Activated CD8-positive, alpha-beta memory T cell treated with anti-CD3 and anti-CD28 coated beads for 36 hours (primary cell): ENCODE measurements at regions not wholly inside any gene's neighbourhood (a gene's known extent, or its start where the extent isn't known, plus 50 kb on each side); places are given as distances from the start of the nearest gene placed in this dataset.

Experiments used
- CTCF ChIA-PET: fragments of 350-600 bp; sonication (Branson Sonifier 250); formaldehyde crosslinking; loops from one replicate; lab custom pipeline; 2021; ENCODE audit warnings: antibody characterized with exemption; lab: Charles Lee
- POLR2A ChIA-PET: fragments of 350-600 bp; sonication (Branson Sonifier 250); formaldehyde crosslinking; loops from one replicate; lab custom pipeline; 2021; ENCODE audit warnings: antibody characterized with exemption; lab: Charles Lee

- ChIA-PET POLR2A (no interaction called here), CTCF (no interaction called here)
These were observed 492.6 kb downstream of the TUSC7 start for GRCh38 chr3:117201901-117202774.

- CTCF ChIA-PET: no interaction called here
- POLR2A ChIA-PET: no interaction called here
These were observed 507.8 kb downstream of the TUSC7 start for GRCh38 chr3:117217355-117217754.

GRCh38 chr3:117217760-117218316 lies 508.3 kb downstream of the TUSC7 start:
- CTCF ChIA-PET: no interaction called here

GRCh38 chr3:117218641-117219048 lies 509.1 kb downstream of the TUSC7 start:
- ChIA-PET POLR2A (no interaction called here), CTCF (no interaction called here)

More at GRCh38 chr3:117217760-117218316, 508.3 kb downstream of the TUSC7 start:
- POLR2A ChIA-PET: no interaction called here

GRCh38 chr3:117219296-117219695 lies 509.7 kb downstream of the TUSC7 start:
- CTCF ChIA-PET: no interaction called here
- POLR2A ChIA-PET: no interaction called here

- CTCF ChIA-PET: no interaction called here
- POLR2A ChIA-PET: no interaction called here
These were observed 517.4 kb downstream of the TUSC7 start for GRCh38 chr3:117226932-117227331.

- CTCF ChIA-PET: no interaction called here
- POLR2A ChIA-PET: no interaction called here
These were observed 518.9 kb downstream of the TUSC7 start for GRCh38 chr3:117228466-117228865.

GRCh38 chr3:117230924-117231323 lies 521.3 kb downstream of the TUSC7 start:
- CTCF ChIA-PET: no interaction called here

GRCh38 chr3:117234331-117234730 lies 524.8 kb downstream of the TUSC7 start:
- CTCF ChIA-PET: no interaction called here
- POLR2A ChIA-PET: no interaction called here

More at GRCh38 chr3:117230924-117231323, 521.3 kb downstream of the TUSC7 start:
- POLR2A ChIA-PET: no interaction called here

GRCh38 chr3:117235304-117235703 lies 525.7 kb downstream of the TUSC7 start:
- CTCF ChIA-PET: no interaction called here
- POLR2A ChIA-PET: no interaction called here

GRCh38 chr3:117238806-117239205 lies 529.2 kb downstream of the TUSC7 start:
- ChIA-PET CTCF (no interaction called here), POLR2A (no interaction called here)

- ChIA-PET POLR2A (no interaction called here), CTCF (no interaction called here)
These were observed 534.1 kb downstream of the TUSC7 start for GRCh38 chr3:117243657-117244056.

- POLR2A ChIA-PET: no interaction called here
These were observed 537.4 kb downstream of the TUSC7 start for GRCh38 chr3:117246771-117247555.

GRCh38 chr3:117248153-117248552 lies 538.6 kb downstream of the TUSC7 start:
- POLR2A ChIA-PET: no interaction called here

More at GRCh38 chr3:117246771-117247555, 537.4 kb downstream of the TUSC7 start:
- CTCF ChIA-PET: no interaction called here

GRCh38 chr3:117252208-117252607 lies 542.6 kb downstream of the TUSC7 start:
- ChIA-PET CTCF (no interaction called here), POLR2A (no interaction called here)

More at GRCh38 chr3:117248153-117248552, 538.6 kb downstream of the TUSC7 start:
- CTCF ChIA-PET: no interaction called here

- CTCF ChIA-PET: no interaction called here
- POLR2A ChIA-PET: no interaction called here
These were observed 543.1 kb downstream of the TUSC7 start for GRCh38 chr3:117252651-117253050.

GRCh38 chr3:117253636-117254035 lies 544.1 kb downstream of the TUSC7 start:
- ChIA-PET CTCF (no interaction called here), POLR2A (no interaction called here)

GRCh38 chr3:117254985-117255384 lies 545.4 kb downstream of the TUSC7 start:
- POLR2A ChIA-PET: no interaction called here
- CTCF ChIA-PET: no interaction called here

- CTCF ChIA-PET: no interaction called here
- POLR2A ChIA-PET: no interaction called here
These were observed 546.2 kb downstream of the TUSC7 start for GRCh38 chr3:117255736-117256135.

GRCh38 chr3:117261983-117262421 lies 552.4 kb downstream of the TUSC7 start:
- ChIA-PET CTCF (no interaction called here), POLR2A (no interaction called here)
